HG03280 (cell line): ENCODE measurements at regions not wholly inside any gene's neighbourhood (a gene's known extent, or its start where the extent isn't known, plus 50 kb on each side); places are given as distances from the start of the nearest gene placed in this dataset.
"Not testable (repeated sequence)": the region's sequence is repeated elsewhere in the genome, so short reads cannot be mapped to it uniquely, and the experiment has no call there.

ENCODE experiments used
- ATAC-seq: cut with Tn5 transposase; IDR thresholded peaks from one replicate; pipeline ENCODE4 v1.9.1; 2021; ENCODE audit warnings: mild to moderate bottlenecking, moderate library complexity; ENCODE audit not compliant: unreplicated experiment

GRCh38 chr3:63094642-63095408, 183.3 kb upstream of the SYNPR start:
- ATAC-seq, result no peak

GRCh38 chr3:63096248-63097058, 181.7 kb upstream of the SYNPR start:
- no peak for ATAC-seq

GRCh38 chr3:63097396-63097795, 180.7 kb upstream of the SYNPR start:
- no peak for ATAC-seq

GRCh38 chr3:63116922-63117321, 161.2 kb upstream of the SYNPR start:
- no peak for ATAC-seq

- no peak for ATAC-seq
Measured at GRCh38 chr3:63124090-63124489, 154.0 kb upstream of the SYNPR start.

GRCh38 chr3:63126530-63126929, 151.6 kb upstream of the SYNPR start:
- ATAC-seq, result no peak

GRCh38 chr3:63128380-63128779, 149.7 kb upstream of the SYNPR start:
- ATAC-seq, result no peak

GRCh38 chr3:63130625-63131024, 147.5 kb upstream of the SYNPR start:
- ATAC-seq, result no peak

GRCh38 chr3:63132461-63133250, 145.5 kb upstream of the SYNPR start:
- no peak for ATAC-seq

GRCh38 chr3:63135367-63135766, 142.7 kb upstream of the SYNPR start:
- no peak for ATAC-seq

- ATAC-seq, result not testable (repeated sequence)
Measured at GRCh38 chr3:63136249-63136648, 141.9 kb upstream of the SYNPR start.

GRCh38 chr3:63142681-63143080, 135.4 kb upstream of the SYNPR start:
- no peak for ATAC-seq

- ATAC-seq, result no peak
Measured at GRCh38 chr3:63146154-63146553, 132.0 kb upstream of the SYNPR start.

- no peak for ATAC-seq
Measured at GRCh38 chr3:63150880-63151279, 127.2 kb upstream of the SYNPR start.

- ATAC-seq, result no peak
Measured at GRCh38 chr3:63151897-63152296, 126.2 kb upstream of the SYNPR start.

- no peak for ATAC-seq
Measured at GRCh38 chr3:63159764-63160163, 118.3 kb upstream of the SYNPR start.

GRCh38 chr3:63167113-63167512, 111.0 kb upstream of the SYNPR start:
- ATAC-seq, result no peak

GRCh38 chr3:63168179-63168578, 109.9 kb upstream of the SYNPR start:
- no peak for ATAC-seq

- ATAC-seq, result no peak
Measured at GRCh38 chr3:63179862-63180522, 98.1 kb upstream of the SYNPR start.

GRCh38 chr3:63192248-63192647, 85.9 kb upstream of the SYNPR start:
- ATAC-seq, result no peak

- no peak for ATAC-seq
Measured at GRCh38 chr3:63193647-63194046, 84.5 kb upstream of the SYNPR start.
